Psoas muscle (tissue), 7 donors: ENCODE measurements at regions not wholly inside any gene's neighbourhood (a gene's known extent, or its start where the extent isn't known, plus 50 kb on each side); places are given as distances from the start of the nearest gene placed in this dataset.

Experiments used
- ATAC-seq, 4 donors: fragments of 200-7000 bp; cut with Tn5 transposase; one replicate each; pipeline ENCODE4 v1.9.1; 2020; ENCODE audit warnings: moderate library complexity in 3 of 4, mild to moderate bottlenecking in 2 of 4
- DNase-seq, 2 donors: peaks; one replicate each; pipeline ENCODE4 v3.0.0-alpha.2; 2020
- H3K27ac ChIP-seq: fragments of 200-600 bp; one replicate; pipeline ENCODE4 v1.8.0; 2022
- H3K27me3 ChIP-seq, 3 donors: fragments of 200-600 bp in 1 of 3; one replicate each; pipeline versions ENCODE4 v1.6.1 to v1.8.0; 2013 to 2022; ENCODE audit warnings: low read length in 2 of 3, mild to moderate bottlenecking in 2 of 3, moderate library complexity in 1 of 3; ENCODE audit not compliant: insufficient read depth in 3 of 3
- H3K36me3 ChIP-seq, 2 donors: fragments of 200-600 bp in 1 of 2; one replicate each; pipeline versions ENCODE4 v1.6.1 to v1.8.0; 2013 to 2022; ENCODE audit warnings: low read depth in 1 of 2, mild to moderate bottlenecking in 1 of 2, moderate library complexity in 1 of 2; ENCODE audit not compliant: insufficient read depth in 1 of 2
- H3K4me1 ChIP-seq: fragments of 200-600 bp; one replicate; pipeline ENCODE4 v1.8.0; 2022
- H3K4me3 ChIP-seq: fragments of 200-600 bp; one replicate; pipeline ENCODE4 v1.8.0; 2022; ENCODE audit warnings: mild to moderate bottlenecking
- H3K9me3 ChIP-seq: fragments of 200-600 bp; one replicate; pipeline ENCODE4 v1.8.0; 2022
- CTCF ChIP-seq: fragments of 200-600 bp; IDR thresholded peaks from one replicate; pipeline ENCODE4 v1.8.0; 2022; ENCODE audit warnings: antibody characterized with exemption
- WGBS, 3 donors: extraction: QIAGEN DNeasy Blood & Tissue Kit; methylation state at CpG; one replicate each; pipeline versions ENCODE4 v1.1.6 to v1.1.7; 2013; 5-methylcytosine and 5-hydroxymethylcytosine counted together
- intact Hi-C, 2 donors: fragments of 100-400 bp; cut with DNase I; formaldehyde crosslinking; loops; one replicate each; pipeline versions ENCODE4 v1.11.0 to v1.14.2; 2022
- donor health status: healthy with polysubstance abuse.
- donor health status: DM: no; HTN: no; CAD: no; lungs with moderate emphysema.
- donor health status: Bipolar disorder and iron deficiency.
- donor health status: healthy.
- donor health status: DM: yes; HTN: yes; CAD: no.
- donor health status: DM: no; HTN: no; CAD: no.
- donor health status: DM: yes; HTN: yes; CAD: no.

GRCh38 chr15:69590932-69591524, 138.4 kb downstream of the RPLP1 start:
- no peaks in the 10 kb centered on the region for H3K36me3 ChIP-seq
- no peak overlapping the region for H3K4me3 ChIP-seq
- H3K9me3 ChIP-seq = no peaks in the 10 kb centered on the region
- intact Hi-C loops = no loop called here
- H3K4me1 ChIP-seq = peaks cover 32% of the 10 kb centered on the region
- TF ChIP-seq CTCF = no peak
- DNase-seq = no peak
- WGBS, 3 donors = 94 to 95% (median 94%) methylated on average over 5 of the region's 5 CpGs
- no peaks in the 10 kb centered on the region for H3K27me3 ChIP-seq
- no peak overlapping the region for H3K27ac ChIP-seq
- ATAC-seq = no peak

DNA sequence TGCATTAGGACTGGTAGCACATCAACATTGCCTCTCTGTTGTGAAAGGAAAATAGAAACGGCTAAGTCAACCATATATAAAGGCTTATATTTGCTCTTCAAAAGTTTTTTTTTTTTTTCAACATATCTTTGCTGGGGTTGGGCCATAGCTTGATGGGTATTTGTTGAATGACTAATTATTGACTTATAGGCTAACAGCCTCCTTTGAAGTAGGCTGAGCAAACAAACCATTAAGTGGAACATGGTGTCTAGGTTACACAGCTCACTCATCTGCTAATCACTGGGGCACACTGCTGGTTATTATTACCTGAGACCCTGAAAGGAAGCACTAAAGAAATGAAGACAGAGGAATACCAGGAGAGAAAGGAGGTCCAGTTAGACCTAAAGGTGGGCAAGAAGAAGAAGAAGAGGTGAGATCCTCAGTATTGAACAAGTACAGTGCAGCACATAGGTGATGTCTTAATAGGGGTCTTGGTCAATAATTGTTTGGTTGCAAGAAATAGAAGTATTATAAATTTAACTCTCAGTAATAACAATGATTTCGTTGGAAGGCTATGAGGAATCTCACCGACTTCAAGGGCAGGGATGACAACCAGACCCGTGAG, 139.4 kb downstream of the RPLP1 start:
- H3K36me3 ChIP-seq = no peaks in the 10 kb centered on the region
- ATAC-seq = no peak
- no peak for DNase-seq
- WGBS, 3 donors = 94 to 96% (median 95%) methylated on average over 4 of the region's 4 CpGs
- H3K9me3 ChIP-seq = no peaks in the 10 kb centered on the region
- intact Hi-C loops = no loop called here
- no peak for TF ChIP-seq CTCF
- no peaks in the 10 kb centered on the region for H3K27me3 ChIP-seq
- peaks cover 33% of the 10 kb centered on the region for H3K4me1 ChIP-seq
- no peak overlapping the region for H3K4me3 ChIP-seq
- H3K27ac ChIP-seq = no peak overlapping the region

- Histone ChIP-seq H3K9me3 (no peaks in the 10 kb centered on the region), H3K36me3 (no peaks in the 10 kb centered on the region), H3K27me3 (no peaks in the 10 kb centered on the region), H3K4me1 (peaks cover 33% of the 10 kb centered on the region), H3K4me3 (no peak overlapping the region), H3K27ac (no peak overlapping the region)
- DNase-seq = no peak
- intact Hi-C loops = no loop called here
- WGBS, 3 donors = 73 to 91% (median 82%) methylated on average over 2 of the region's 2 CpGs
- TF ChIP-seq CTCF = no peak
- no peak for ATAC-seq
Measured at GRCh38 chr15:69592954-69593353, 140.3 kb downstream of the RPLP1 start.

GRCh38 chr15:69593488-69593887, 140.9 kb downstream of the RPLP1 start:
- H3K27ac ChIP-seq = no peak overlapping the region
- ATAC-seq (no peak), DNase-seq (no peak)
- no peaks in the 10 kb centered on the region for H3K36me3 ChIP-seq
- intact Hi-C loops = no loop called here
- no peaks in the 10 kb centered on the region for H3K27me3 ChIP-seq
- peaks cover 33% of the 10 kb centered on the region for H3K4me1 ChIP-seq
- TF ChIP-seq CTCF = no peak
- H3K9me3 ChIP-seq = no peaks in the 10 kb centered on the region
- no peak overlapping the region for H3K4me3 ChIP-seq
- WGBS, 3 donors = 91 to 92% (median 91%) methylated on average over 7 of the region's 7 CpGs
